Heart left ventricle (tissue), 16 donors: ENCODE measurements at regions not wholly inside any gene's neighbourhood (a gene's known extent, or its start where the extent isn't known, plus 50 kb on each side); places are given as distances from the start of the nearest gene placed in this dataset.

Experiments
- ATAC-seq, 4 donors: fragments of 200-7000 bp; cut with Tn5 transposase; one replicate each; pipeline ENCODE4 v1.9.1; 2020 to 2022; ENCODE audit warnings: moderate library complexity in 4 of 4, mild to moderate bottlenecking in 3 of 4, moderate number of reproducible peaks in 1 of 4
- DNase-seq, 5 donors: peaks; one replicate each; pipeline ENCODE4 v3.0.0-alpha.2; 2020
- H3K27ac ChIP-seq, 12 donors: fragments of 200-600 bp; sonication (generic) in 4 of 12; one replicate each; pipeline versions ENCODE4 v1.5.0 to v1.8.0; 2016 to 2022; ENCODE audit warnings: mild to moderate bottlenecking in 2 of 12
- H3K27me3 ChIP-seq, 9 donors: fragments of 200-600 bp; sonication (generic) in 2 of 9; one replicate each; pipeline versions ENCODE4 v1.5.1 to v1.8.0; 2016 to 2022; ENCODE audit warnings: mild to moderate bottlenecking in 3 of 9
- H3K36me3 ChIP-seq, 9 donors: fragments of 200-600 bp; sonication (generic) in 2 of 9; one replicate each; pipeline versions ENCODE4 v1.5.0 to v1.8.0; 2018 to 2022; ENCODE audit warnings: mild to moderate bottlenecking in 2 of 9
- H3K4me1 ChIP-seq, 12 donors: fragments of 200-600 bp; sonication (generic) in 4 of 12; one replicate each; pipeline versions ENCODE4 v1.5.0 to v1.8.0; 2016 to 2022; ENCODE audit warnings: mild to moderate bottlenecking in 3 of 12
- H3K4me3 ChIP-seq, 12 donors: fragments of 200-600 bp; sonication (generic) in 4 of 12; one replicate each; pipeline versions ENCODE4 v1.5.0 to v1.8.0; 2017 to 2022; ENCODE audit warnings: mild to moderate bottlenecking in 9 of 12, moderate library complexity in 4 of 12
- H3K9me3 ChIP-seq, 12 donors: fragments of 200-600 bp; sonication (generic) in 4 of 12; one replicate each; pipeline versions ENCODE4 v1.5.0 to v1.8.0; 2016 to 2022; ENCODE audit warnings: mild to moderate bottlenecking in 1 of 12
- CTCF ChIP-seq, 12 donors: fragments of 200-600 bp; sonication (generic) in 4 of 12; IDR thresholded peaks; one replicate each; pipeline versions ENCODE4 v1.5.0 to v1.8.0; 2018 to 2022; ENCODE audit warnings: antibody characterized with exemption in 12 of 12, mild to moderate bottlenecking in 5 of 12
- POLR2A ChIP-seq, 2 donors: fragments of 450-650 bp; IDR thresholded peaks; one replicate each; pipeline ENCODE4 v1.6.1; 2017; ENCODE audit warnings: antibody characterized with exemption in 2 of 2, mild to moderate bottlenecking in 2 of 2, moderate library complexity in 2 of 2
- WGBS, 4 donors: extraction: QIAGEN DNeasy Blood & Tissue Kit in 2 of 4; methylation state at CpG; one replicate each; pipeline versions ENCODE4 v1.1.5 to v1.1.7; 2013 to 2018; 5-methylcytosine and 5-hydroxymethylcytosine counted together
- intact Hi-C, 10 donors: fragments of 100-400 bp; cut with DNase I; formaldehyde crosslinking; loops; one replicate each; pipeline versions ENCODE4 v1.11.1 to v1.14.2; 2022
- donor health status: ischemic (EF 13 %, LVEDD 7.1; RV severe dilation, severe dysfunction).
- donor health status: healthy with polysubstance abuse.
- donor health status: DM: no; HTN: yes; CAD: no.
- donor health status: DM: no; HTN: no; CAD: no.
- donor health status: ischemic (EF 25% LVEDD 6.9; RV normal size, moderate dysfunction).
- donor health status: ischemic (EF 25% LVEDD 5.7; RV mildly dilated, moderate dysfunction).
- donor health status: healthy.
- donor health status: DM: yes; HTN: yes; CAD: no.
- donor health status: ischemic (EF 35%, LVEDD 5.7; RV mildly dilated, moderate dysfunction).
- donor health status: nonischemic (EF 11% LVEDD 7.7; RV severe dilation, severe dysfunction).
- donor health status: DM: yes; HTN: yes; CAD: no.
- donor health status: PGD.
- donor health status: ischemic (EF 29% LVEDD 5.4; RV normal size, mild dysfunction).
- donor health status: nonischemic (EF 23%, LVEDD 6.1; RV moderate dilation, normal function).

GRCh38 chr3:64379221-64379620, 154.0 kb upstream of the PRICKLE2 start:
- no peak overlapping the region for H3K4me3 ChIP-seq
- intact Hi-C loops: no loop called here
- H3K27me3 ChIP-seq: no peaks in the 10 kb centered on the region
- H3K9me3 ChIP-seq: peaks cover 0 to 12% (median 3%) of the 10 kb centered on the region in 12 donors
- TF ChIP-seq CTCF (IDR thresholded peaks at IDR 0.05): no peak
- no peak for TF ChIP-seq POLR2A (IDR thresholded peaks at IDR 0.05)
- no peak overlapping the region for H3K27ac ChIP-seq
- no peaks in the 10 kb centered on the region for H3K4me1 ChIP-seq
- no peak for ATAC-seq
- H3K36me3 ChIP-seq: no peaks in the 10 kb centered on the region
- no peak for DNase-seq
- 56 to 71% (median 64%) methylated on average over 5 of the region's 5 CpGs for WGBS, 4 donors

GRCh38 chr3:64377942-64378341, 152.7 kb upstream of the PRICKLE2 start:
- intact Hi-C loops: no loop called here
- no peak overlapping the region for H3K4me3 ChIP-seq
- WGBS, 4 donors: 95 to 97% (median 96%) methylated on average over 5 of the region's 5 CpGs
- H3K36me3 ChIP-seq: no peaks in the 10 kb centered on the region
- DNase-seq (no peak), ATAC-seq (no peak)
- TF ChIP-seq CTCF (IDR thresholded peaks at IDR 0.05) (no peak), POLR2A (IDR thresholded peaks at IDR 0.05) (no peak)
- peaks cover 0 to 12% (median 3%) of the 10 kb centered on the region in 12 donors for H3K9me3 ChIP-seq
- H3K4me1 ChIP-seq: no peaks in the 10 kb centered on the region
- no peaks in the 10 kb centered on the region for H3K27me3 ChIP-seq
- no peak overlapping the region for H3K27ac ChIP-seq

GRCh38 chr3:64375737-64376136, 150.5 kb upstream of the PRICKLE2 start:
- WGBS, 4 donors: 93 to 98% (median 97%) methylated on average over 1 of the region's 1 CpG
- no peaks in the 10 kb centered on the region for H3K27me3 ChIP-seq
- ATAC-seq (no peak), DNase-seq (no peak)
- no peak overlapping the region for H3K4me3 ChIP-seq
- intact Hi-C loops: no loop called here
- no peak overlapping the region for H3K27ac ChIP-seq
- TF ChIP-seq CTCF (IDR thresholded peaks at IDR 0.05): no peak
- no peak for TF ChIP-seq POLR2A (IDR thresholded peaks at IDR 0.05)
- H3K4me1 ChIP-seq: no peaks in the 10 kb centered on the region
- H3K9me3 ChIP-seq: peaks cover 0 to 12% (median 3%) of the 10 kb centered on the region in 12 donors
- H3K36me3 ChIP-seq: no peaks in the 10 kb centered on the region

- intact Hi-C loops: no loop called here
- 92 to 96% (median 94%) methylated on average over 3 of the region's 3 CpGs for WGBS, 4 donors
- TF ChIP-seq CTCF (IDR thresholded peaks at IDR 0.05) (no peak), POLR2A (IDR thresholded peaks at IDR 0.05) (no peak)
Measured at GRCh38 chr3:64369390-64369789, 144.1 kb upstream of the PRICKLE2 start.

More at GRCh38 chr3:64369390-64369789, 144.1 kb upstream of the PRICKLE2 start:
- H3K36me3 ChIP-seq: no peaks in the 10 kb centered on the region
- H3K27ac ChIP-seq: no peak overlapping the region
- ATAC-seq (no peak), DNase-seq (no peak)
- no peaks in the 10 kb centered on the region for H3K9me3 ChIP-seq
- no peaks in the 10 kb centered on the region for H3K4me1 ChIP-seq
- no peak overlapping the region for H3K4me3 ChIP-seq
- no peaks in the 10 kb centered on the region for H3K27me3 ChIP-seq
